ENCODE measurements at regions not wholly inside any gene's neighbourhood (a gene's known extent, or its start where the extent isn't known, plus 50 kb on each side); places are given as distances from the start of the nearest gene placed in this dataset.
A peak's percentile ranks its signal among the peaks of the same experiment; 100 is the strongest.
"Not testable (repeated sequence)": the region's sequence is repeated elsewhere in the genome, so short reads cannot be mapped to it uniquely, and the experiment has no call there.

DNA sequence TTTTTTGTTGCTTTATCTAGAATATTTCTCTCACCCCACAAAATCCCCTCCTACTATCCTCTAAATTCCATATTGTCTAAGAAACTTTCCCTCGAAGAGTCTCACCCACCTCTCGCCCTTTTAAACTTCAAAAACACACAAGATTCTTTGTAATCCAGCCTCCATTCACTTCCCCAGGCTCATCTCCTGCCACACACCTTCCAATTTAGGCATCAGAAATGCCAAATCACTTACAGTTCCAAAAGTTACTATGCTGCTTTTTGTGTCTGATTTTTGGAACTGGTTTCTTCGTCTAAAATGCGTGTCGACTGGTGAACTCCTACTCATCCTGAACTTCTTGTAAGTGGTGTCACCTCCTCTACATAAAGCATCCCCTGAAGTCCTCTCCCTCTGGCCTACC lies 482.4 kb upstream of the CAMK1G start:
- Histone ChIP-seq H3K27me3 (replicated peaks) (no peaks in the 10 kb centered on the region), H3K4me3 (no peak overlapping the region), H3K4me1 (replicated peaks) (peaks cover 11% of the 10 kb centered on the region), H3K9me3 (replicated peaks) (no peaks in the 10 kb centered on the region), H3K36me3 (no peaks in the 10 kb centered on the region), H3K27ac (no peak overlapping the region)
- no peak for DNase-seq (ENCODE audit: low read depth in 1 of 2, low spot score in 2 of 2)

DNA sequence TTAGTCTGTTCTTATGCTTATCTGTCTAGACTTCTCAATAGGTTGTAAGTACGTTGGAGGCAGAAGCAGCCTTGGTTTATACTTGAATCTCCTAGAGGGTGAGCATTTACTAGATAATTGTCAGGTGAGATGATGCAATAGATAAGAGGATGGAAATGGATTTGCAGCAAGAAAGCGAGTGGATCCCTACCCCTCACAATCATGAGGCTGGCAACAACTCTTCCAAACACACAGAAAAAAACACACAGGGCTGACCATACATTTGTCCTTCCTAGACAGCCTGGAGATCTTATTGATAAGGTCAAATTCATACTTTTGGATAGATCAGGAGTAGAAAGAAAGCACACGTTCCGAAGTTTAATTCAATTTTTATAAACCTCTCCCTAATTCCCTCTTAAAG lies 481.4 kb upstream of the CAMK1G start:
- no peak overlapping the region for H3K4me3 ChIP-seq
- no peaks in the 10 kb centered on the region for H3K27me3 ChIP-seq (replicated peaks)
- H3K9me3 ChIP-seq (replicated peaks) = no peaks in the 10 kb centered on the region
- no peaks in the 10 kb centered on the region for H3K36me3 ChIP-seq
- peaks cover 9% of the 10 kb centered on the region; the same call in 1 of the 2 replicates for H3K4me1 ChIP-seq (replicated peaks)
- DNase-seq (ENCODE audit: low read depth in 1 of 2, low spot score in 2 of 2) = no peak
- no peak overlapping the region for H3K27ac ChIP-seq

GRCh38 chr1:209102531-209102930 lies 481.0 kb upstream of the CAMK1G start:
- Histone ChIP-seq H3K4me1 (replicated peaks) (peaks cover 9% of the 10 kb centered on the region; the same call in 1 of the 2 replicates), H3K9me3 (replicated peaks) (no peaks in the 10 kb centered on the region), H3K27me3 (replicated peaks) (no peaks in the 10 kb centered on the region), H3K4me3 (no peak overlapping the region), H3K36me3 (no peaks in the 10 kb centered on the region), H3K27ac (no peak overlapping the region)
- DNase-seq (ENCODE audit: low read depth in 1 of 2, low spot score in 2 of 2) = no peak

DNA sequence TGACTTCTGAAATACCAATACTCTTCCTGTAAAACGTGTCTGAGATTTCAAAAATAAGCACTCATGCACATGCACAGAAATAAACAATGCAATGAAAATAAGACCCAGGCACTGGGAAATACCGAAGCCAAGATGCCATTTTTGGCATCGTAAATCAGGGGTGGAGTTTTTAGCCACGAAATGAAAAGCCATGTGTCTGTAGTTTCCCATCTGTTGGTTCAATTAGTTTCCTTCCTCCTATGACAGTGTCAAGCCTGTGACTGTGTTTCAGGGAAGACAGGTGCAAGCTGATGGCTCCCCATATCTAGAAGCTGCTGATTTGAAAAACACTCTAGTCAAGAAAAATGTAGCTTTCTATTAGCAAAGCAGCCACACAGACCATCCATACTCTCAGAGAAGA lies 480.4 kb upstream of the CAMK1G start:
- Histone ChIP-seq H3K4me3 (no peak overlapping the region), H3K4me1 (replicated peaks) (peaks cover 9% of the 10 kb centered on the region; the same call in 1 of the 2 replicates), H3K36me3 (no peaks in the 10 kb centered on the region), H3K27me3 (replicated peaks) (no peaks in the 10 kb centered on the region), H3K9me3 (replicated peaks) (no peaks in the 10 kb centered on the region), H3K27ac (no peak overlapping the region)
- no peak for DNase-seq (ENCODE audit: low read depth in 1 of 2, low spot score in 2 of 2)

DNA sequence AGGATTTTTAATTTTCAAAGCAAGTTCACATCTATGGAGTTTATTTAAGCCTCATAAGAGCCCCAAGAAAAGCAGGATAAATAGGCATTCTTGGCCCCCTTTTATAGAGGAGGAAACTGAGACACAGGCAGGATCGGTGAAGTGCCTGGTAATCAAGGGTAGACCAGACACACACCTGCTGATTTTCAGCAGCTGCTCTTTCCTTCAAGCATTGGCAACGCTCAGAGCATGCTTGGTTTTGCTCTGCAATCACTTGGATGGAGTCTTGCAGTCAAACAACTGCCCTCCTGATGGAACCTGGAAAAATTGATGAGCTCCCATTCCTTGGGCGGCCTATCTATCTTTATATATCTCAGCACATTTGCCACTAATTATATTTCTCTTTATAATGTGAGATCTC lies 478.9 kb upstream of the CAMK1G start:
- Histone ChIP-seq H3K4me3 (no peak overlapping the region), H3K4me1 (replicated peaks) (peaks cover 9% of the 10 kb centered on the region; the same call in 1 of the 2 replicates), H3K36me3 (no peaks in the 10 kb centered on the region), H3K9me3 (replicated peaks) (no peaks in the 10 kb centered on the region), H3K27me3 (replicated peaks) (no peaks in the 10 kb centered on the region), H3K27ac (no peak overlapping the region)
- DNase-seq (ENCODE audit: low read depth in 1 of 2, low spot score in 2 of 2) = no peak

GRCh38 chr1:209105701-209106100 lies 477.8 kb upstream of the CAMK1G start:
- H3K4me3 ChIP-seq = no peak overlapping the region
- DNase-seq (ENCODE audit: low read depth in 1 of 2, low spot score in 2 of 2) = no peak
- H3K9me3 ChIP-seq (replicated peaks) = no peaks in the 10 kb centered on the region
- peaks cover 9% of the 10 kb centered on the region; the same call in 1 of the 2 replicates for H3K4me1 ChIP-seq (replicated peaks)
- H3K36me3 ChIP-seq = no peaks in the 10 kb centered on the region
- H3K27me3 ChIP-seq (replicated peaks) = no peaks in the 10 kb centered on the region
- H3K27ac ChIP-seq = no peak overlapping the region

DNA sequence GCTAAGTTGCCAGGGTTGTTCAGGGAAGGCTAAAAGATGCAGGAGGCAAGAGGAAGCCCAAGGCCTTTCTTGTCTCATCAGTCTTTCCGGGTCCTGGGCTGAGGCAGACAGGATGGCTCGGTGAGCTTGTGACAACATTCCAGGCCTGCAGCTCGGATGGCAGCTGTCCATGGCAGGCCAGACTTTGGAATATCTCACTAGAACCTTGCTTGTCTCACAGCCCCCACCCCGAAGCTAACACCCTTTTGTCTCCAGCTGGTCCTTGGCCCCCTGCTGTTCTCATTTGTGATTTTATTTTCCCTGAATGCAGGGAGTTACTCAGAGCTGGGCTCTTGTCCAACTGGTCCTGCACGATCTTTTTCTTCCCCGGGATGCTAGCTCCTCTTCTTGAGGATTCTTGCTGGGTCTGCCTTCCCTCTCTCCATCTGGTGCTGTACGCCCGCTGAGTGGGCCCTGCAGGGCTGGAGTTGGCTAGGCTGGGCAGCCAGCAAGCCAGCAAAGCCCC lies 477.2 kb upstream of the CAMK1G start:
- Histone ChIP-seq H3K4me3 (no peak overlapping the region), H3K36me3 (no peaks in the 10 kb centered on the region), H3K4me1 (replicated peaks) (peaks cover 9% of the 10 kb centered on the region; the same call in 1 of the 2 replicates), H3K27ac (no peak overlapping the region), H3K27me3 (replicated peaks) (no peaks in the 10 kb centered on the region), H3K9me3 (replicated peaks) (no peaks in the 10 kb centered on the region)
- peak; percentile 44 to 47 for DNase-seq (ENCODE audit: low read depth in 1 of 2, low spot score in 2 of 2)

GRCh38 chr1:209106861-209107260 lies 476.7 kb upstream of the CAMK1G start:
- H3K9me3 ChIP-seq (replicated peaks) = no peaks in the 10 kb centered on the region
- H3K4me3 ChIP-seq = no peak overlapping the region
- no peak overlapping the region for H3K27ac ChIP-seq
- H3K36me3 ChIP-seq = no peaks in the 10 kb centered on the region
- H3K4me1 ChIP-seq (replicated peaks) = peaks cover 9% of the 10 kb centered on the region; the same call in 1 of the 2 replicates
- H3K27me3 ChIP-seq (replicated peaks) = no peaks in the 10 kb centered on the region
- DNase-seq (ENCODE audit: low read depth in 1 of 2, low spot score in 2 of 2) = no peak

DNA sequence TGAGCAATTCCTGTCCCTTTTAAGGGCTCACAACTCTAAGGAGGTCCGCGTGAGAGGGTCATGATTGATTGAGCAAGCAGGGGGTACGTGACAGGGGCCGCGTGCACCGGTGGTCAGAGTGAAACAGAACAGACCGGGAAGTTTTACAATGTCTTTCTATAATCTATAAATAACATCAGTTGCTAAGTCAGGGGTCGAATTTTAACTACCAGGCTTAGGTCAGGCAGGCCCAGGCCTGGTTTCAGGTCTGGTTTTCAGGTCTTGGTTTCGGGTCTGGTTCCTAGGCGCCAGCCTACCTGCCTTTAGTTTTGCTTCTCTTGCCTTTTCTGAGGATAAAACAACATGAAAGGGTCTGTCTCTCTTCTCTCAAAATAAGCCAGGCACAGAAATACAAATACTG lies 476.0 kb upstream of the CAMK1G start:
- no peak for DNase-seq (ENCODE audit: low read depth in 1 of 2, low spot score in 2 of 2)
- no peak overlapping the region for H3K4me3 ChIP-seq
- no peaks in the 10 kb centered on the region for H3K36me3 ChIP-seq
- H3K4me1 ChIP-seq (replicated peaks) = peaks cover 9% of the 10 kb centered on the region; the same call in 1 of the 2 replicates
- H3K9me3 ChIP-seq (replicated peaks) = no peaks in the 10 kb centered on the region
- H3K27me3 ChIP-seq (replicated peaks) = no peaks in the 10 kb centered on the region
- H3K27ac ChIP-seq = no peak overlapping the region

- Histone ChIP-seq H3K4me3 (no peak overlapping the region), H3K36me3 (no peaks in the 10 kb centered on the region), H3K27ac (no peak overlapping the region), H3K4me1 (replicated peaks) (peaks cover 9% of the 10 kb centered on the region; the same call in 1 of the 2 replicates), H3K27me3 (replicated peaks) (no peaks in the 10 kb centered on the region), H3K9me3 (replicated peaks) (no peaks in the 10 kb centered on the region)
- no peak for DNase-seq (ENCODE audit: low read depth in 1 of 2, low spot score in 2 of 2)
These were observed 474.3 kb upstream of the CAMK1G start for GRCh38 chr1:209109001-209109785.

- H3K4me1 ChIP-seq (replicated peaks) = no peaks in the 10 kb centered on the region
- no peak overlapping the region for H3K4me3 ChIP-seq
- no peaks in the 10 kb centered on the region for H3K9me3 ChIP-seq (replicated peaks)
- no peaks in the 10 kb centered on the region for H3K36me3 ChIP-seq
- no peak overlapping the region for H3K27ac ChIP-seq
- no peaks in the 10 kb centered on the region for H3K27me3 ChIP-seq (replicated peaks)
- DNase-seq (ENCODE audit: low read depth in 1 of 2, low spot score in 2 of 2) = no peak
These were observed 470.0 kb upstream of the CAMK1G start for GRCh38 chr1:209113521-209113920.

DNA sequence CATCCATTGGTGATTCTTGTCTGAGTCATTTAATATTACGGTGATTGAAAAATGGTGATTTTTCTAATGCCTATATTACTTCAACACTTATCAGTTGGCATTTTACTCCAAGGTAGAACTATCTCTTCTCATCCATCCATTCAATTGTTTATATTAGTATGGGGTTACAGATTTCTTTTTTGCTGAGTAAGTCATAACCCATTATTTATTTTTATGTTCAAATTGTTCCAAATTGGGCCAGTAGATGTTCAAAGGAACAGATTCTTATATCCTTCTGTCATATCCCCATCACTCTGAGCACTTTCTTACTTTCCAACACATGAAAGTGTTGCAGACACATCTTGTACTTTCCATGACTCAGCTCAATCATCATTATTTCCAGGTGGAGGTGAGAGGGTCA lies 466.8 kb upstream of the CAMK1G start:
- H3K36me3 ChIP-seq = no peaks in the 10 kb centered on the region

GRCh38 chr1:209123601-209124000 lies 459.9 kb upstream of the CAMK1G start:
- Histone ChIP-seq H3K36me3 (no peaks in the 10 kb centered on the region), H3K27ac (no peak overlapping the region), H3K4me1 (replicated peaks) (no peaks in the 10 kb centered on the region), H3K4me3 (no peak overlapping the region), H3K27me3 (replicated peaks) (no peaks in the 10 kb centered on the region), H3K9me3 (replicated peaks) (no peaks in the 10 kb centered on the region)
- DNase-seq (ENCODE audit: low read depth in 1 of 2, low spot score in 2 of 2) = no peak

More for the DNA sequence above, 466.8 kb upstream of the CAMK1G start:
- Histone ChIP-seq H3K27ac (no peak overlapping the region), H3K27me3 (replicated peaks) (no peaks in the 10 kb centered on the region), H3K4me1 (replicated peaks) (no peaks in the 10 kb centered on the region), H3K9me3 (replicated peaks) (no peaks in the 10 kb centered on the region), H3K4me3 (no peak overlapping the region)
- DNase-seq (ENCODE audit: low read depth in 1 of 2, low spot score in 2 of 2) = no peak

- H3K36me3 ChIP-seq; H3K4me1 ChIP-seq (replicated peaks); H3K27me3 ChIP-seq (replicated peaks); H3K9me3 ChIP-seq (replicated peaks); DNase-seq (ENCODE audit: low read depth in 1 of 2, low spot score in 2 of 2); H3K27ac ChIP-seq; H3K4me3 ChIP-seq: not testable (repeated sequence)
These were observed 454.4 kb upstream of the CAMK1G start for GRCh38 chr1:209129091-209129490.

All from SJSA1 (cell line).